Osteoblast (primary cell): ENCODE measurements at regions not wholly inside any gene's neighbourhood (a gene's known extent, or its start where the extent isn't known, plus 50 kb on each side); places are given as distances from the start of the nearest gene placed in this dataset.
A peak's percentile ranks its signal among the peaks of the same experiment; 100 is the strongest.

Experiments
- DNase-seq: peaks from one replicate; pipeline ENCODE4 v3.0.0; 2011; ENCODE audit warnings: low spot score, mixed read lengths; ENCODE audit not compliant: insufficient read length; ENCODE audit errors: missing footprints
- H2AFZ ChIP-seq: 2 replicates; pipeline ENCODE4 v1.6.0; 2011; ENCODE audit warnings: mild to moderate bottlenecking, low read length
- H3K27ac ChIP-seq: 2 replicates; pipeline ENCODE4 v1.5.1; 2011; ENCODE audit warnings: mild to moderate bottlenecking, low read depth, low read length, moderate library complexity
- H3K27me3 ChIP-seq: 2 replicates; pipeline ENCODE4 v1.6.0; 2012; ENCODE audit warnings: mild to moderate bottlenecking, control low read depth, inconsistent platforms, low read length, moderate library complexity; ENCODE audit not compliant: insufficient read depth
- H3K36me3 ChIP-seq: 2 replicates; pipeline ENCODE4 v1.5.1; 2011; ENCODE audit warnings: mild to moderate bottlenecking, low read length, control low read depth, moderate library complexity; ENCODE audit not compliant: insufficient read depth
- H3K4me1 ChIP-seq: 2 replicates; pipeline ENCODE4 v1.5.1; 2011; ENCODE audit warnings: mild to moderate bottlenecking, low read length, control low read depth, moderate library complexity; ENCODE audit not compliant: insufficient read depth
- H3K4me2 ChIP-seq: 2 replicates; pipeline ENCODE4 v1.6.0; 2011; ENCODE audit warnings: mild to moderate bottlenecking, low read length; ENCODE audit not compliant: insufficient read depth
- H3K4me3 ChIP-seq: fragments of 200-600 bp; sonication (generic); 3 replicates; pipeline ENCODE4 v1.5.1; 2012; ENCODE audit warnings: mild to moderate bottlenecking, low read length, inconsistent platforms; ENCODE audit not compliant: insufficient read depth
- H3K79me2 ChIP-seq: 2 replicates; pipeline ENCODE4 v1.6.0; 2012; ENCODE audit warnings: mild to moderate bottlenecking, low read length, control low read depth, inconsistent platforms; ENCODE audit not compliant: insufficient read depth
- H3K9me3 ChIP-seq: 2 replicates; pipeline ENCODE4 v1.5.1; 2011; ENCODE audit warnings: low read depth, low read length, control low read depth
- H4K20me1 ChIP-seq: 2 replicates; pipeline ENCODE4 v1.6.0; 2012; ENCODE audit warnings: mild to moderate bottlenecking, low read length, control low read depth; ENCODE audit not compliant: insufficient read depth
- CTCF ChIP-seq: IDR thresholded peaks from 2 replicates; pipeline ENCODE4 v1.5.1; 2011; ENCODE audit warnings: mild to moderate bottlenecking, low read depth, low read length, moderate library complexity; ENCODE audit errors: extremely low read depth

- Histone ChIP-seq H3K4me2 (no peak overlapping the region), H2AFZ (no peak overlapping the region), H3K4me3 (no peak overlapping the region), H3K4me1 (no peaks in the 10 kb centered on the region), H3K9me3 (no peaks in the 10 kb centered on the region), H3K36me3 (no peaks in the 10 kb centered on the region), H4K20me1 (no peaks in the 10 kb centered on the region), H3K79me2 (no peaks in the 10 kb centered on the region), H3K27ac (no peak overlapping the region), H3K27me3 (peaks cover 4% of the 10 kb centered on the region)
- no peak for DNase-seq
- TF ChIP-seq CTCF: no peak
These were observed 103.7 kb downstream of the SHANK2 start for GRCh38 chr11:71148716-71149115.

- H3K4me3 ChIP-seq: no peak overlapping the region
- no peaks in the 10 kb centered on the region for H3K4me1 ChIP-seq
- no peaks in the 10 kb centered on the region for H3K9me3 ChIP-seq
- peaks cover 4% of the 10 kb centered on the region for H3K27me3 ChIP-seq
- no peak overlapping the region for H3K4me2 ChIP-seq
- no peaks in the 10 kb centered on the region for H4K20me1 ChIP-seq
- no peaks in the 10 kb centered on the region for H3K36me3 ChIP-seq
- TF ChIP-seq CTCF: no peak
- DNase-seq: no peak
- H3K27ac ChIP-seq: no peak overlapping the region
- no peak overlapping the region for H2AFZ ChIP-seq
- no peaks in the 10 kb centered on the region for H3K79me2 ChIP-seq
These were observed 105.0 kb downstream of the SHANK2 start for GRCh38 chr11:71147331-71147730.

DNA sequence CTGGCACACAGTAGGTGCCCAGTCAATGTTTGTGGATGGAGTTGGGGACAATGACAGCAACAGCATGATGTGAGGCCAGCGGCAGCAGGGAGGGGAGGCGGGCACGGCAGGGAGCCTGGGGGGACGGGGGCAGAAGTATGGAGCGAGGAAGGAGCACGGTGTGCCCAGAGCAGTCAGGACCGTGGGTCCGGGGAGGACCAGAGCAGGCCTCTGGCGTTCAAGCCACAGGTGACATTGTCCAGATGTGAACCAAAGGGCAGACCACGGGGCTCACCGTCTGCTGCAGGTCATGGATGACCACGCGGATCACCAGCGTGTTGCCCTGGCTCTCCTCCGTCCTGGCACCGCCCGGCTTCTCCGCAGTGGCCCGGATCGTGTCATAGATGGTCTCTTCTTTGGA, 105.5 kb downstream of the SHANK2 start:
- no peak overlapping the region for H3K4me3 ChIP-seq
- no peak overlapping the region for H3K27ac ChIP-seq
- H2AFZ ChIP-seq: no peak overlapping the region
- no peak for TF ChIP-seq CTCF
- no peaks in the 10 kb centered on the region for H3K9me3 ChIP-seq
- no peaks in the 10 kb centered on the region for H3K4me1 ChIP-seq
- DNase-seq: peak; percentile 73
- no peaks in the 10 kb centered on the region for H3K79me2 ChIP-seq
- H4K20me1 ChIP-seq: no peaks in the 10 kb centered on the region
- H3K4me2 ChIP-seq: no peak overlapping the region
- H3K27me3 ChIP-seq: peaks cover 4% of the 10 kb centered on the region
- no peaks in the 10 kb centered on the region for H3K36me3 ChIP-seq

- H3K4me3 ChIP-seq: no peak overlapping the region
- no peaks in the 10 kb centered on the region for H3K4me1 ChIP-seq
- no peaks in the 10 kb centered on the region for H4K20me1 ChIP-seq
- no peak overlapping the region for H2AFZ ChIP-seq
- no peaks in the 10 kb centered on the region for H3K36me3 ChIP-seq
- DNase-seq: no peak
- H3K27me3 ChIP-seq: peaks cover 4% of the 10 kb centered on the region
- no peak overlapping the region for H3K4me2 ChIP-seq
- H3K9me3 ChIP-seq: no peaks in the 10 kb centered on the region
- H3K27ac ChIP-seq: no peak overlapping the region
- no peaks in the 10 kb centered on the region for H3K79me2 ChIP-seq
- TF ChIP-seq CTCF: no peak
These were observed 106.2 kb downstream of the SHANK2 start for GRCh38 chr11:71145988-71146824.
